Tibial nerve (tissue), 4 donors: ENCODE measurements at regions not wholly inside any gene's neighbourhood (a gene's known extent, or its start where the extent isn't known, plus 50 kb on each side); places are given as distances from the start of the nearest gene placed in this dataset.

Experiments used
- DNase-seq, 2 donors: peaks; one replicate each; pipeline ENCODE4 v3.0.0-alpha.2; 2019; ENCODE audit warnings: low spot score in 2 of 2
- H3K27ac ChIP-seq, 4 donors: fragments of 200-600 bp; sonication (generic) in 3 of 4; one replicate each; pipeline ENCODE4 v1.5.1; 2017 to 2019; ENCODE audit warnings: mild to moderate bottlenecking in 1 of 4
- H3K27me3 ChIP-seq, 2 donors: fragments of 200-600 bp; sonication (generic) in 1 of 2; one replicate each; pipeline versions ENCODE4 v1.5.1 to v1.6.0; 2017 to 2019
- H3K36me3 ChIP-seq, 3 donors: fragments of 200-600 bp; sonication (generic); one replicate each; pipeline ENCODE4 v1.5.1; 2018 to 2019
- H3K4me1 ChIP-seq, 4 donors: fragments of 200-600 bp; sonication (generic) in 3 of 4; one replicate each; pipeline ENCODE4 v1.5.1; 2017 to 2019
- H3K4me3 ChIP-seq, 4 donors: fragments of 200-600 bp; sonication (generic) in 3 of 4; one replicate each; pipeline ENCODE4 v1.5.1; 2017 to 2019; ENCODE audit warnings: mild to moderate bottlenecking in 1 of 4, moderate library complexity in 1 of 4
- H3K9me3 ChIP-seq, 4 donors: fragments of 200-600 bp; sonication (generic) in 3 of 4; one replicate each; pipeline ENCODE4 v1.5.1; 2017 to 2019
- CTCF ChIP-seq, 5 experiments: fragments of 200-600 bp in 3 of 5; fragments of 450-650 bp in 2 of 5; sonication (generic) in 3 of 5; IDR thresholded peaks; one replicate each; pipeline ENCODE4 v1.5.1; 2016 to 2019; ENCODE audit warnings: antibody characterized with exemption in 5 of 5, mild to moderate bottlenecking in 3 of 5, moderate library complexity in 2 of 5
- EP300 ChIP-seq, 2 donors: sonication (generic); formaldehyde crosslinking; IDR thresholded peaks; one replicate each; pipeline ENCODE4 v1.6.1; 2017; ENCODE audit warnings: antibody characterized with exemption in 2 of 2, mild to moderate bottlenecking in 1 of 2
- POLR2A ChIP-seq, 2 donors: fragments of 450-650 bp; IDR thresholded peaks; one replicate each; pipeline ENCODE4 v1.6.1; 2017; ENCODE audit warnings: antibody characterized with exemption in 2 of 2, mild to moderate bottlenecking in 2 of 2, moderate library complexity in 2 of 2
- WGBS, 2 donors: methylation state at CpG; one replicate each; pipeline ENCODE4 v1.1.5; 2018; 5-methylcytosine and 5-hydroxymethylcytosine counted together

- H3K4me3 ChIP-seq = no peak overlapping the region
- no peak for DNase-seq
- H3K27ac ChIP-seq = no peak overlapping the region
- TF ChIP-seq CTCF (IDR thresholded peaks at IDR 0.05) (no peak), EP300 (IDR thresholded peaks at IDR 0.05) (no peak), POLR2A (IDR thresholded peaks at IDR 0.05) (no peak)
- H3K9me3 ChIP-seq = no peaks in the 10 kb centered on the region
- H3K27me3 ChIP-seq = no peaks in the 10 kb centered on the region
- H3K4me1 ChIP-seq = no peaks in the 10 kb centered on the region
- WGBS, 2 donors = 18 to 35% methylated on average over 2 of the region's 2 CpGs
- H3K36me3 ChIP-seq = no peaks in the 10 kb centered on the region
Measured at GRCh38 chr6:9057937-9058336, 622.6 kb upstream of the SLC35B3 start.

- Histone ChIP-seq H3K27me3 (no peaks in the 10 kb centered on the region), H3K9me3 (no peaks in the 10 kb centered on the region), H3K4me3 (no peak overlapping the region), H3K27ac (no peak overlapping the region), H3K4me1 (no peaks in the 10 kb centered on the region), H3K36me3 (no peaks in the 10 kb centered on the region)
- DNase-seq = no peak
- WGBS, 2 donors = 43 to 48% methylated on average over 2 of the region's 2 CpGs
- TF ChIP-seq CTCF (IDR thresholded peaks at IDR 0.05) (no peak), EP300 (IDR thresholded peaks at IDR 0.05) (no peak), POLR2A (IDR thresholded peaks at IDR 0.05) (no peak)
Measured at GRCh38 chr6:9056556-9056955, 621.2 kb upstream of the SLC35B3 start.

- Histone ChIP-seq H3K9me3 (no peaks in the 10 kb centered on the region), H3K4me1 (no peaks in the 10 kb centered on the region), H3K27me3 (no peaks in the 10 kb centered on the region), H3K36me3 (no peaks in the 10 kb centered on the region), H3K4me3 (no peak overlapping the region), H3K27ac (no peak overlapping the region)
- no peak for TF ChIP-seq POLR2A (IDR thresholded peaks at IDR 0.05)
- TF ChIP-seq EP300 (IDR thresholded peaks at IDR 0.05) = no peak
- TF ChIP-seq CTCF (IDR thresholded peaks at IDR 0.05) = no peak
- DNase-seq = no peak
- 83 to 92% methylated on average over 3 of the region's 3 CpGs for WGBS, 2 donors
Measured at GRCh38 chr6:9044426-9044825, 609.1 kb upstream of the SLC35B3 start.

GRCh38 chr6:9040718-9041117 lies 605.4 kb upstream of the SLC35B3 start:
- Histone ChIP-seq H3K4me1 (no peaks in the 10 kb centered on the region), H3K27me3 (no peaks in the 10 kb centered on the region), H3K36me3 (no peaks in the 10 kb centered on the region), H3K4me3 (no peak overlapping the region), H3K27ac (no peak overlapping the region), H3K9me3 (no peaks in the 10 kb centered on the region)
- 96 to 98% methylated on average over 35 to 36 of the region's 36 CpGs for WGBS, 2 donors
- DNase-seq = no peak
- no peak for TF ChIP-seq CTCF (IDR thresholded peaks at IDR 0.05)
- TF ChIP-seq POLR2A (IDR thresholded peaks at IDR 0.05) = no peak
- TF ChIP-seq EP300 (IDR thresholded peaks at IDR 0.05) = no peak

GRCh38 chr6:9039258-9039657 lies 603.9 kb upstream of the SLC35B3 start:
- Histone ChIP-seq H3K27ac (no peak overlapping the region), H3K36me3 (no peaks in the 10 kb centered on the region), H3K4me1 (no peaks in the 10 kb centered on the region), H3K4me3 (no peak overlapping the region), H3K9me3 (no peaks in the 10 kb centered on the region), H3K27me3 (no peaks in the 10 kb centered on the region)
- no peak for DNase-seq
- TF ChIP-seq POLR2A (IDR thresholded peaks at IDR 0.05) = no peak
- no peak for TF ChIP-seq EP300 (IDR thresholded peaks at IDR 0.05)
- no peak for TF ChIP-seq CTCF (IDR thresholded peaks at IDR 0.05)
- 89 to 90% methylated on average over 6 of the region's 6 CpGs for WGBS, 2 donors
